Adrenal gland (tissue), 5 donors: ENCODE measurements at regions not wholly inside any gene's neighbourhood (a gene's known extent, or its start where the extent isn't known, plus 50 kb on each side); places are given as distances from the start of the nearest gene placed in this dataset.

ENCODE experiments used
- POLR2A ChIP-seq, 2 donors: fragments of 450-650 bp; IDR thresholded peaks; one replicate each; pipeline ENCODE4 v1.6.1; 2017; ENCODE audit warnings: antibody characterized with exemption in 2 of 2, mild to moderate bottlenecking in 2 of 2, moderate library complexity in 1 of 2
- TF ChIP-seq, protein P1 (sequence below), 6 experiments: fragments of 450-650 bp in 4 of 6; fragments of 200-600 bp in 2 of 6; sonication (generic) in 1 of 6; IDR thresholded peaks; 1 replicate in 5 of 6; 2 replicates in 1 of 6; pipeline versions ENCODE4 v1.5.1 to v1.8.0; 2016 to 2021; ENCODE audit warnings: antibody characterized with exemption in 6 of 6, mild to moderate bottlenecking in 2 of 6, moderate library complexity in 1 of 6
- donor health status: DM: no; HTN: no; CAD: no.

DNA sequence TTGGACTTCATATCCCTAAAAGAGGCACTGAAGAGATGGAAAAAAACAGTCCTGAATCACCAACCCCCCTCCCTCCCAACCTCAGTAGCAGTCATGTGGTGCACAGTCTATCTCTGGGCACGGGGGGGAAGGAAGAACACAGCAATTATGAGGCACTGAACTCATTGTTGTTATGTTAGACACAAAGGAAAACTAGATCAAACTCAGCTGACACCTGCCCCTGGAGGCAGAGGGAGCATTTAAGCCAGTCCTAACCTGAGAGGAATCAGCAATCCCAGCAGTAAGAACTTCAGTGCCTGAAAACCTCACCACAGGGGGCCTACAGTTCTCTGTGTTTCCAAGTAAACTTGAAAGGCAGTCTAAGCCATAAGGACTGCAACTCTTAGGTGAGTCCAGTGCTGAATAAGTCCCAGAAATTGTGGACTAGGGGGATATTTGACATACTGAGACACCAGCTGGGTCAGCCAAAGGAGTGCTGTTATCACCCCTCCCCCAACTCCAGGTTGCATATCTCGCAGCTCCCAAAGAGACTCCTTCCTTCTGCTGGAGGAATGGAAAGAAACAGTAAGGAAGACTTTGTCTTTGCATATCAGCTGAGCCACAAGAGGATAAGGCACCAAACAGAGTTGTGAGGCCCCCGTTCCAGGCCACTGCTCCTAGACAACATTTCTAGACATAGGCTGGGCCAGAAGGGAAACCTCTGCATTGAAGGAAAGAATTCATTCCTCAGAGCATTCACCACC is 72.5 kb downstream of the GLYATL1 start:
- TF ChIP-seq, protein P1, sequence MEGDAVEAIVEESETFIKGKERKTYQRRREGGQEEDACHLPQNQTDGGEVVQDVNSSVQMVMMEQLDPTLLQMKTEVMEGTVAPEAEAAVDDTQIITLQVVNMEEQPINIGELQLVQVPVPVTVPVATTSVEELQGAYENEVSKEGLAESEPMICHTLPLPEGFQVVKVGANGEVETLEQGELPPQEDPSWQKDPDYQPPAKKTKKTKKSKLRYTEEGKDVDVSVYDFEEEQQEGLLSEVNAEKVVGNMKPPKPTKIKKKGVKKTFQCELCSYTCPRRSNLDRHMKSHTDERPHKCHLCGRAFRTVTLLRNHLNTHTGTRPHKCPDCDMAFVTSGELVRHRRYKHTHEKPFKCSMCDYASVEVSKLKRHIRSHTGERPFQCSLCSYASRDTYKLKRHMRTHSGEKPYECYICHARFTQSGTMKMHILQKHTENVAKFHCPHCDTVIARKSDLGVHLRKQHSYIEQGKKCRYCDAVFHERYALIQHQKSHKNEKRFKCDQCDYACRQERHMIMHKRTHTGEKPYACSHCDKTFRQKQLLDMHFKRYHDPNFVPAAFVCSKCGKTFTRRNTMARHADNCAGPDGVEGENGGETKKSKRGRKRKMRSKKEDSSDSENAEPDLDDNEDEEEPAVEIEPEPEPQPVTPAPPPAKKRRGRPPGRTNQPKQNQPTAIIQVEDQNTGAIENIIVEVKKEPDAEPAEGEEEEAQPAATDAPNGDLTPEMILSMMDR (IDR thresholded peaks at IDR 0.05): no peak
- no peak for TF ChIP-seq POLR2A (IDR thresholded peaks at IDR 0.05)
